ENCODE measurements at regions not wholly inside any gene's neighbourhood (a gene's known extent, or its start where the extent isn't known, plus 50 kb on each side); places are given as distances from the start of the nearest gene placed in this dataset.

DNA sequence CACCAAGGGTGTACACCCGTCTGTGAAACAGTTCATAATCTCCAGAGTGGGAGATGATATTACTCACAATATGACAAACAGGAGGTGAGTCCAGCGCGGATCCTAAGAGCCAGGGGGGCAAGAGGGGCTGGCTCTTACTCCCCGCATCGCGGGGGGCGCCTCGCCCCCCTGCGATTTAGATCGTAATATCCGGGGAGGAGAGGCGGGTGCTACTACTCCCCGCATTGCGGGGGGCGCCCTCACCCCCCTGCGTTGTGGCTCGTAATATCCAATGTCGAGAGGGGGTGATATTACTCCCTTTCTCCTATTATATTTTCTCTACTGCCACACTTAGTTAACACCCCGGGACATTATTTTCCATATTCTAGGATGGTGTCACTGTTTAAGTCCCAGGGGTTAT is 131.9 kb downstream of the ADRA2C start:
- 21% methylated on average over 19 of the region's 19 CpGs for WGBS (ENCODE audit: insufficient coverage, low coverage, missing lambda C conversion rate)
- Histone ChIP-seq H3K9me3 (replicated peaks; ENCODE audit: control insufficient read depth, insufficient read depth, low read depth, low read length) (no peaks in the 10 kb centered on the region), H2AFZ (ENCODE audit: low read depth, low read length) (no peak overlapping the region), H3K4me3 (no peak overlapping the region), H3K4me1 (replicated peaks in 1 of 2; ENCODE audit: control insufficient read depth in 2 of 2, insufficient read depth in 2 of 2, low read length in 2 of 2) (no peaks in the 10 kb centered on the region), H3K4me2 (ENCODE audit: insufficient read depth, low read length) (no peak overlapping the region), H3K79me2 (ENCODE audit: control insufficient read depth, insufficient read depth, low read length) (no peaks in the 10 kb centered on the region), H3K9me1 (ENCODE audit: control insufficient read depth, insufficient read depth, low read length) (no peaks in the 10 kb centered on the region), H3K9ac (ENCODE audit: insufficient read depth in 1 of 2, low read depth in 2 of 2, low read length in 2 of 2) (no peak overlapping the region), H3K27ac (ENCODE audit: extremely low read depth, low read depth, low read length) (no peak overlapping the region), H3K36me3 (ENCODE audit: control insufficient read depth, insufficient read depth, low read length) (no peaks in the 10 kb centered on the region), H4K20me1 (replicated peaks; ENCODE audit: control insufficient read depth, insufficient read depth, low read length) (no peaks in the 10 kb centered on the region), H3K27me3 (ENCODE audit: control insufficient read depth in 2 of 2, insufficient read depth in 2 of 2, low read length in 2 of 2) (peaks cover 9 to 37% of the 10 kb centered on the region in 2 experiments; a peak in 4 of 5 replicates)
- no peak for FAIRE-seq
- CTCF ChIA-PET (ENCODE audit: low intra/inter-chr PET ratio), result no interaction called here
- in situ Hi-C loops (cut with MboI), result no loop called here
- POLR2A ChIA-PET, result no interaction called here
- intact Hi-C loops (cut with micrococcal nuclease), result no loop called here
- no peak for ATAC-seq
- no peak for DNase-seq (ENCODE audit: extremely low read depth in 1 of 4, low spot score in 3 of 4)
- no peak for TF ChIP-seq HDAC2 (IDR thresholded peaks at IDR 0.05)
- TF ChIP-seq, protein P1, sequence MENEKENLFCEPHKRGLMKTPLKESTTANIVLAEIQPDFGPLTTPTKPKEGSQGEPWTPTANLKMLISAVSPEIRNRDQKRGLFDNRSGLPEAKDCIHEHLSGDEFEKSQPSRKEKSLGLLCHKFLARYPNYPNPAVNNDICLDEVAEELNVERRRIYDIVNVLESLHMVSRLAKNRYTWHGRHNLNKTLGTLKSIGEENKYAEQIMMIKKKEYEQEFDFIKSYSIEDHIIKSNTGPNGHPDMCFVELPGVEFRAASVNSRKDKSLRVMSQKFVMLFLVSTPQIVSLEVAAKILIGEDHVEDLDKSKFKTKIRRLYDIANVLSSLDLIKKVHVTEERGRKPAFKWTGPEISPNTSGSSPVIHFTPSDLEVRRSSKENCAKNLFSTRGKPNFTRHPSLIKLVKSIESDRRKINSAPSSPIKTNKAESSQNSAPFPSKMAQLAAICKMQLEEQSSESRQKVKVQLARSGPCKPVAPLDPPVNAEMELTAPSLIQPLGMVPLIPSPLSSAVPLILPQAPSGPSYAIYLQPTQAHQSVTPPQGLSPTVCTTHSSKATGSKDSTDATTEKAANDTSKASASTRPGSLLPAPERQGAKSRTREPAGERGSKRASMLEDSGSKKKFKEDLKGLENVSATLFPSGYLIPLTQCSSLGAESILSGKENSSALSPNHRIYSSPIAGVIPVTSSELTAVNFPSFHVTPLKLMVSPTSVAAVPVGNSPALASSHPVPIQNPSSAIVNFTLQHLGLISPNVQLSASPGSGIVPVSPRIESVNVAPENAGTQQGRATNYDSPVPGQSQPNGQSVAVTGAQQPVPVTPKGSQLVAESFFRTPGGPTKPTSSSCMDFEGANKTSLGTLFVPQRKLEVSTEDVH (IDR thresholded peaks at IDR 0.05; ENCODE audit: low read depth, partially characterized antibody), result no peak
- TF ChIP-seq NR2C2 (CRISPR knock-in tag; IDR thresholded peaks at IDR 0.05), result no peak
- no peak for TF ChIP-seq NR2C2 (tag; IDR thresholded peaks at IDR 0.05)
- TF ChIP-seq ZNF507 (tag; conservative IDR thresholded peaks at IDR 0.05), result no peak
- no peak for TF ChIP-seq NCOA2 (IDR thresholded peaks at IDR 0.05; ENCODE audit: partially characterized antibody in 2 of 2)
- TF ChIP-seq FIP1L1 (IDR thresholded peaks at IDR 0.05; ENCODE audit: low read depth, low read length, poor library complexity, severe bottlenecking), result no peak
- no peak for TF ChIP-seq HSF4 (CRISPR knock-in tag; IDR thresholded peaks at IDR 0.05; ENCODE audit: borderline replicate concordance)
- TF ChIP-seq SMARCE1 (IDR thresholded peaks at IDR 0.05), result no peak
- TF ChIP-seq PHTF2 (CRISPR knock-in tag; IDR thresholded peaks at IDR 0.05), result no peak
- no peak for TF ChIP-seq IRF2 (CRISPR knock-in tag; IDR thresholded peaks at IDR 0.05)
- TF ChIP-seq HDAC1 (IDR thresholded peaks at IDR 0.05), result no peak
- TF ChIP-seq FOS (IDR thresholded peaks at IDR 0.05; ENCODE audit: extremely low read depth, insufficient read length), result no peak
- TF ChIP-seq ZSCAN32 (CRISPR knock-in tag; IDR thresholded peaks at IDR 0.05), result no peak
- TF ChIP-seq ZNF586 (CRISPR knock-in tag; conservative IDR thresholded peaks at IDR 0.05), result no peak
- no peak for TF ChIP-seq ZNF668 (CRISPR knock-in tag; IDR thresholded peaks at IDR 0.05)
- TF ChIP-seq SAP30 (IDR thresholded peaks at IDR 0.05; ENCODE audit: borderline replicate concordance, insufficient read depth, low read depth, low read length, poor library complexity, severe bottlenecking), result no peak
- TF ChIP-seq ETS2 (tag; IDR thresholded peaks at IDR 0.05; ENCODE audit: borderline replicate concordance, poor library complexity, severe bottlenecking), result no peak
- TF ChIP-seq, protein P2, sequence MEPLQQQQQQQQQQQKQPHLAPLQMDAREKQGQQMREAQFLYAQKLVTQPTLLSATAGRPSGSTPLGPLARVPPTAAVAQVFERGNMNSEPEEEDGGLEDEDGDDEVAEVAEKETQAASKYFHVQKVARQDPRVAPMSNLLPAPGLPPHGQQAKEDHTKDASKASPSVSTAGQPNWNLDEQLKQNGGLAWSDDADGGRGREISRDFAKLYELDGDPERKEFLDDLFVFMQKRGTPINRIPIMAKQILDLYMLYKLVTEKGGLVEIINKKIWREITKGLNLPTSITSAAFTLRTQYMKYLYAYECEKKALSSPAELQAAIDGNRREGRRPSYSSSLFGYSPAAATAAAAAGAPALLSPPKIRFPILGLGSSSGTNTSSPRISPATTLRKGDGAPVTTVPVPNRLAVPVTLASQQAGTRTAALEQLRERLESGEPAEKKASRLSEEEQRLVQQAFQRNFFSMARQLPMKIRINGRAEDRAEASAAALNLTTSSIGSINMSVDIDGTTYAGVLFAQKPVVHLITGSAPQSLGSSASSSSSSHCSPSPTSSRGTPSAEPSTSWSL (CRISPR knock-in tag; IDR thresholded peaks at IDR 0.05; ENCODE audit: borderline replicate concordance), result no peak
- no peak for TF ChIP-seq EP300 (IDR thresholded peaks at IDR 0.05; ENCODE audit: low read length)
- BruUV-seq (replicated peaks), result no TSS peak

Measured in K562 (cell line).